ENCODE measurements at regions not wholly inside any gene's neighbourhood (a gene's known extent, or its start where the extent isn't known, plus 50 kb on each side); places are given as distances from the start of the nearest gene placed in this dataset.

DNA sequence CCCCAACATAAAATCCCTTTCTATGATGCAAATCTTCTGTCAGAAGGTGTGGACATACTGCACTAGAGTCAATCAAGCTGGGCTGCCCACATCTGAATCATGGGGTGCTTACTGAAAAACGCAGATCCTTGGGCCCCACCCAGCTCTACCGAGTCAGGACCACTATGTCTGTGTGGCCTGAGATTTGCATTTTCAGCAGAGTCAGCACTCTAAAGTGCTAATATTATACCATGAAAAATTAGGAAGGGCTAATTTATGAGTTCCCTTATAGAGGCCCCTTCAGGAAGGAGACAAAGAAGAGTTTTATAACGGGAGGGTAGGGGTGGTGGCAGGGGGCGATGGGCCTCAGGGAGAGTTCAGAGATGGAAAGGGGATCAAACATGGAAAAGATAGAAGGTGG, 163.3 kb upstream of the NABP1 start:
- DNase-seq (ENCODE audit: low read depth in 2 of 2): no peak

DNA sequence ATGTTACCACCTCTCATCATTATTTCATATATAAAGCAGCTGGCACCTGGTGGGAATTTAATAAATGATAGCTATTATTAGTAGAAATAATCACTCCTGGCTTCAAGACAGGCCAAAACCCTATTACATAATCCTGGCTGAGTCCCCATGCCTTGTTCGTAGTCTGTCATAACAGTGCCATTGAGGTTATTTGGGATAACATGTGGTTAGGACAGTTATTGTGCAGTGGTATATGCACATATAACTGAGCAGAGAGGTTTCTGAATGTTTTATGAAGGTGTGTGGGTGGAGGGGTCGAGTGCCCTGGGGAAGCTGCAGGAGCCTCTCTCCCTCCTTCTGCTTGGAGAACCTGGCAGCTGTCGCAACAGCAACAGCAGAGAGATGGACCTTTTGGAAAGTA, 162.4 kb upstream of the NABP1 start:
- DNase-seq (ENCODE audit: low read depth in 2 of 2): no peak

DNA sequence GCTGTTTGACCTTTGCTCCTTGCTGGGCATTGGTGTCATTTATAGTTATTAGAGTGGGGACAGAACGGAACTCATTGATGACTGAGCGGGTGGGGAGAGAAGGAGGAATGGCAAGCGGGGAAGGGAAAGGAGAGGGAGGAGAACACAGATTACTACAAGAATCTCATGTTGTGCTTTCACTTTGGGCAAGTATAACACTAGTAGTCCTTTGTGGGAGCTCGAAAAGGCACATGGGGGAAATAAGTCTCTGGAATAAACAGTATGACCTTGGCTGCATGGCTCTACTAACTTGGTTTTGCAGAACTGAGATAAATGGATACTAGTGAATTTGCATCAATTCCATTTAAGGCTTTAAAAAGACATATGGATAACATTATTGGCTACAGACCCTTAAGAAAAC, 161.7 kb upstream of the NABP1 start:
- no peak for DNase-seq (ENCODE audit: low read depth in 2 of 2)

DNA sequence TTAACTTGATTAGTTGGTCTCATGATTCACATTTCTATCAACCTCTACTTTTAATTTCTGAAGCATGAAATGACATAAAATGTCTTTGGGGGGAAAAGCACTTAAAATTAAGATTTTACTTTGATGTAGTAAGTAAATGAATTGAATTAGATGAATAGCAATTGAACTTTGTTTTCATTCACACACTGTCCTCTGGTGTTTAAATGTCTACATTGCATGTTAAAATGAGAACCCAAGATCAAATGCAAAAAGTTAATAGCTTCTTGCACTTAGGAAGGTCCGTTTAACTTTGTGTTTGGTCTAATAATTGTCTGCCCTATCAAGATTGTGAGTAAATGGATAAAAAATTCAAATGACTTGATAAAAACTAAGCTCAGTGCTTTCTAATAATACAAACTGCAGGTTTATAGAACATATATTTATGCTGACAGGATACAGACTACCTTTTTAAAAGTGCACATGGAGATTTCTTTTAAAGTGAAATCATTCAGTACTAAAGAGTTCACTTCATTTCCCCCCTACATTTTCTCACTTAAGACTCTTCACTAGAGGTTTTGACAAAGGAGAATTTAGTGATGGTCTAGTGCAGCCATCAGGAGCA, 156.2 kb upstream of the NABP1 start:
- DNase-seq (ENCODE audit: low read depth in 2 of 2): no peak

DNA sequence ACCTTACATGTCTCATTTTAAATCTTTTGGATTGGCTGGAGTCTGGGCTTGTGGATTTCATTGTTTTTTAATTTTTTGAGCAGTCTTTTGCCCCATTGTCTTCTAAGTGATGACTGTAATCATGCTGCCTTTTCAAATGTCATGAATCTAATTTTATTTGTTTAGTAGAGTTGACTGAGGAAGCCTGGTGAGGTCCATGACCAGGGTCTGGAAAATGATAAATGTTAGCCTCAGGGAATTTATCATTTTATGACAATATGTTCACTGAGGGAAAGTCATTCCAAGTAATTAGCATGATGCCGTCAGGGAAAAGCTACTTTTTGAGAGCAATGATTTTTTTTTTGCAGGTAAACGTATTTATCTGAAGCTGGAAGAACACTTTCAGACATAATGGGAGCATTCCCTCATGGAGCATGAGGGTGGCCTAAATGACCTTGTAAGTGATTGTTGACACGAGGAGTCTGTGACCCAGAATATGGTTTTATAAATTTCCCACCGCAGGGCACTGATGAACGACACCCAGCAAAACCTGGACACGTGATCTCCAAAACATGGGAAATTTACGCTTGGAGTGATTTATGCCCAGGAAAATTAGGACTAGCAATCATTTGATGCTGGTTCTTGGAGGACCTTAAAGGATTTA, 155.3 kb upstream of the NABP1 start:
- no peak for DNase-seq (ENCODE audit: low read depth in 2 of 2)

DNA sequence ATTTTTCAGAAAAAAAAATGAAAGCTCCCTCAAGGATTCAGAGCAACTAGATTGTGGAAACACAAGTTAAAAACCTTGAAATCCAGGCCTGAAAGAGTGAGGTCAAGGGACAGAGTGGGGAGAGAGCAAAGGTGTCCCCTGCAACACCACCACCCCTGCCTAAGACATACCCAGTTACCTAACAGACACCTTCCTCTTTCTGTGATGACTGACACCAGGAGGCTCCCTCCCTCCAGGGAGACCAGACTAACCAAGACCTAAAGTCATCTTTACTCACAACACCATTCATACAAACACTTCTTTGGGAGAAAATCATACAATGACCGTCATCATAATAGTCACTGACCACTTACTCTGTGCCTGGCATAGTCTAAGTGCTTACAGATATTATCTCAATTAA, 151.8 kb upstream of the NABP1 start:
- DNase-seq (ENCODE audit: low read depth in 2 of 2): no peak

DNA sequence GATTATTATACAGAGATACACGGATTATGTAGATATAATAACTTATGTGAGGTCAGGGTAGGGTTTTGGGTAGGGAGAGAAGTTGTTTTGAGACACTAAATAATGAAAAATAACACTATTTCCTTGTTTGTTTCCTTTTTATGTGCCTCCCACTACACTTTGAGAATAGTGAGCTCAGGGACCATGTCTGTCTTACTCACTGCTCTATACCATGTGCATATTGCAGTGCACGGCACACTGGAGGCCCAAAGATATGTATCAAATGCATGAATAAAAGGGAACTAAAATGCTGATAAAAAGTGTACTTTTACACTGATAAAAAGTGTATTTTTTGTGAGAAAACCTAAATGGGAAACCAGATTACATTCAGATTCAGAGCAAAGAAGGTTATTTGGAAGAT, 151.4 kb upstream of the NABP1 start:
- DNase-seq (ENCODE audit: low read depth in 2 of 2): no peak

DNA sequence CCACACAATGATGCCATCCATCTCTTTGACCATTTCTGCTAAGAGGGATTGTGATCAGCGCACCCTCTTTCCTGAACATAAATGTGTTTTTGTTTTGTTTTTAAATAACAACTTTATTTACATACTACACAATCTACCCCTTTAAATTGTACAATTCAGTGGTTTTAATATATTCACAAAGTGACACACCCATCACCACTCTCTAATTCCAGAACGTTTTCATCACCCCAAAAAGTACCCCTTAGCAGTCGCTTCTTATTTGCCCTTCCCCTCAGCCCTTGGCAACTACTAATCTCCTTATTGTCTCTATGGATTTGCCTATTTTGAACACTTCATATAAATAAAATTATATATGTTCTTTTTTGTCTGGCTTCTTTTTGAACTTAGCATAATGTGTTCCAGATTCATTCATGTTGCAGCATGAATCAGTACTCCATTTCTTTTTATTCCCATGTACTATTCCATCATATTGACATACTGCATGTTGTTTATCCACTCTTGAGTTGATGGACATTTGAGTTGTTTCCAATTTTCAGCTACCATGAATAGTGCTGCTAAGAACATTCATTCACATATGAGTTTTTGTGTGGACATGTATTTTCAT, 150.9 kb upstream of the NABP1 start:
- no peak for DNase-seq (ENCODE audit: low read depth in 2 of 2)

DNA sequence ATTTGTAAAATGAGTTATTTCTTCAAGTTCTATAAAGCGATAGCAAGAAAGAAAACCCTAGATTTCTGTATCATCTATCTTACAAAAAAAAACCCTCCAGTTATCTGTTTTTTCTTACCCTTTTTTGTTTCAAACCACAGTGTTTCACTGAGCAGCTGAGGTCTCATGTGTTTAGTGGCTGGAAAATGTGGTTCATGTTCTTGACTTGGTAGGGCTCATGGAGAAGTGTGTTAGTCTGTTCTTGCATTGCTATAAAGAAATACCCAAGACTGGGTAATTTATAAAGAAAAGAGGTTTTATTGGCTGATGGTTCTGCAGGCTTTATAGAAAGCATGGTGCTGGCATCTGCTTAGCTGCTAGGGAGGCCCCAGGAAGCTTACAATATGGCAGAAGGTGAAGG, 147.3 kb upstream of the NABP1 start:
- DNase-seq (ENCODE audit: low read depth in 2 of 2): no peak

DNA sequence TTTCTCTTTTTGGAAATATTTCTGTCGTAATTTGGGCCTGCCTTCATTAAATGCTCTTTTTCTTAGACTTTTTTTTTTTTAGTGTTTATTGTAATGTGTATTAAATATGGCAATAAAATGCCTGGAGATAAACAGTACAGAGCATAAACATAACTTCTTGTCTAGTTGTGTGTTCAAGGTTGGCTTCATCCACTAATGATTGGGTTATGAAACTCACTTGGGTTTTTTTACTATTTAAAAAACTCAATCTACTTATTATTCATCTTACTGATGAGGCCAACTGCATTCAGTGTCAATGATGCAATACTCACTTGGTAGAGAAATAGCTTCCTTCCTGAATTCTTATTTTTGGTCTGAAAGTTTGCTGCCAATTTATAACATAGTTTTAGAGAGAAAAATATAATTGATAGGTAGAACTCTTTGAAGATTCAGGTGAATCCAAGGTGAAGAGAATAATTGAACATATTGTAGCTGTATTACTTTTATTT, 144.2 kb upstream of the NABP1 start:
- no peak for DNase-seq (ENCODE audit: low read depth in 2 of 2)

DNA sequence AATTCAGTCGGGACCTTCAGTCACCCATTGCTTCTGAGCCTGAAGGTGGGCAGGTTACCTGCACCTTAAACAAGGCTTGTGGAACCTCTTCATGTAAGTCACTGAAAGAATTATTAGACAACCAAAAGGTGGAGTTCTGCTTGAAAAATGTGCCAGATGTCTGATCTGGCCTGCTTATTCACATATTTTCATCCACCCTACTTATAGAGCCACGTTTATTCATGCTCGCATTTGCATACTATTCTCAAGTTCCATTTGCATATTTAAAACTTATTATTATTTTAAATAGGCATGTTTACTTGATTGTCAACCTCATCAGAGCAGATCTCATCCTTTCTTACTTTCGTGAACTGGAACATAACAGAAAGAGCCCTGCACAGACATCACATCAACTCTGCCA, 140.0 kb upstream of the NABP1 start:
- no peak for DNase-seq (ENCODE audit: low read depth in 2 of 2)

DNA sequence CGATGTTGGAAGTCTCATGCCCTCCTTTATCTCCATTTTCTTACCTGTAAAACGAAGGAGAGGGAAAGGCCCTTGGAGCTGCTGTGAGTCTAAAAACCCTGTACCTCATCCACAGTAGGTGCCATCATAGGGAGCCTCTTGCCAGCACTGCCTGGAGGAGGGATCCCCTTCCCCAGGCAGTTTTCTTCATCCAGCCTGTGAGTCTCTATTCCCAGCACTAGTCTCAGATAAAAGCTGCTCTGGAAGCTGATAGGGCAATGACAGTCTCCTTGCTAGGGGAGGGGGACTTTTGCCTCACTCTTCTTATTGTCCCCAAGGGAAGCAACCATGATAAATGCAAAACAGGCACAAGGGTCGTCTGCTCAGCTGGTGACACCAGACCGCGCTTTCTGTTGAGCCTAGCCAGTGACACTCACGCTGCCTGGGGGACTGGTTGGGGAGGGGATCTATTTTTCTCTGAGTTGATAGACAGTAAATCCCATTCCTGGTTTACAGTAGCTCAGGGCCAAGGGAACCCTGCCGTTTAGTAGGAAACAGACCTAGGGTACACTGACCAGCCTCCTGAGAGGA, 139.5 kb upstream of the NABP1 start:
- no peak for DNase-seq (ENCODE audit: low read depth in 2 of 2)

DNA sequence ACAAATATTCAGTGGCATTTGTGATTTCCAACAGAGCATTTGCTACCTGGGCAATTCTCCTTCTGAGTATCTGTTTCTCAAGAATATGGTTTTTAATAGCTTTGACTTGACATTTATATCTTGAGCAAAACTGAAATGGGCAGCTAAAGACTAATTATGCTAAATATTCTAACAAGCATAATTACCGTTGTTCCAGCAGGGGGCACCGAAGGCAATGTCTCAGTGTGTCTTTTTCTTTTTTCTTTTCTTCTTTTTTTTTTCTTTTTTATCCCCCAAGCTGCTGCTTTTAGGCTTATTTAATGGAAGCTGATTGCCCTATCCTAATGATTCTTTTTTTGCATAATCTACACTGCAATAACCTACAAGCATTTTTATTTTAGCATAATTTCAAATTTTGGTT, 138.9 kb upstream of the NABP1 start:
- DNase-seq (ENCODE audit: low read depth in 2 of 2): no peak

DNA sequence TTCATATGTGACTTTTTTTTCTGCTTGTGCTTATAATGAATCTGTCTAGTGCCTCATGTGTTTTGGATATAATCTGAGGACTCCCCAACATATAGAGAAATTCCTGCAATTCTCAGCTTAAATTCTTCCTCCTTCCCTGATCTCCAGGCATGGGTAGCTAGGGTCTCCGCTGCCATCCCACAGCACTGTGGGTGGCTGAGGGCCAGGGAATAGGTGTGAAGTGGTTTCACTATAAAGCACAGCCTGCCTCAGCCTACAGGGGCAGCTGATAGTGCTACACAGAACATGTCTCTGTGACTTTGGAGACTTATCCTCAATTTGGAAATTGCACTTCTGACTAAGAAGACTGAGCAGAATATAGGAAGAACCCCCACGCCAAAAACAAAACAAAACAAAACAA, 137.3 kb upstream of the NABP1 start:
- no peak for DNase-seq (ENCODE audit: low read depth in 2 of 2)

DNA sequence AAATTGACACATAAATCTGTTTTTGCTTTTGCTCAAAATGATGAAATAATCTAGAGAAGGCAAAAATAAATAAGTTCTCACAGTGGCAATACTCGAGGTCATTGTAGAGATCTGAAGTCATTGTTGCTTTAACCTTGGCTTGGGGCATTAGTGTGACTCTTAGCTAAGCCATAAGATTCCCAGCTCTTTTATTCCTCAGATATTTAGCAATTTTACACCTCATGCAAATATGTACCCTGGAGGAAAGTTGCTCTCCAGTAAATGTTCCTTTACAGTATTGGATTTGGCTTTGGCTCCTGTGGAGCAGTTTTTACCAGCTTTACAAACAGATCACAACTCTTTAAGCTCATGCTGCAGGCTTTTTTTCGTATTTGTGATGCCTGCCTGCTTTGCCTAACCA, 134.2 kb upstream of the NABP1 start:
- no peak for DNase-seq (ENCODE audit: low read depth in 2 of 2)

DNA sequence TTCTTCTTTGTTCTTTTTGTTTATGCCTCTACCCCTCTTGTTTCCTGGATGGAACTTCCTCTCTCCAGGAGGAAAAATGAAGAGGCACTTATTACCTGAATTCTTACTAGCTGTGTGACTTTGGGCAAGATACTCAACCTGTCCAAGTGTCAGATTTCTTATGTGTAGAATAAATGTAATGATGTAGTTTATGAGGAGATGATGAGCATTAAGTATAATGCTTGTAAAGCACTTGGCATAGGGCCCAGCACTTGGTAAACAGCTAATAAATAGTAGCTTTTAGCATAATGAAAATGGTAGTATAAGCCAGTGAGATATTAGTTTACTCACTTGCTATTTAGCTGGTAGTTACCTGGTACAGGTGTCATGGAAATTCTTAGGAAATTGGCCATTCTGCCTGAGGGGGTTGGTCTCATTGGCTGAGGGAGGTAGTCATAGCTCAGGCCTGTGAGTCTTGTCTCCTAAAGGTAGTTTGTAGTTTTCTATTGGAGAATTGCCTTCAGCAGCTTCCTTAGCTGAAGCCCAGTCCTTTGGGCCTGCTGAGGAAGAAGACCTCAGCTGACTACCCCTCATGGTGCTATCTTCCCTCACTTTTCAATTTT, 133.4 kb upstream of the NABP1 start:
- DNase-seq (ENCODE audit: low read depth in 2 of 2): no peak

DNA sequence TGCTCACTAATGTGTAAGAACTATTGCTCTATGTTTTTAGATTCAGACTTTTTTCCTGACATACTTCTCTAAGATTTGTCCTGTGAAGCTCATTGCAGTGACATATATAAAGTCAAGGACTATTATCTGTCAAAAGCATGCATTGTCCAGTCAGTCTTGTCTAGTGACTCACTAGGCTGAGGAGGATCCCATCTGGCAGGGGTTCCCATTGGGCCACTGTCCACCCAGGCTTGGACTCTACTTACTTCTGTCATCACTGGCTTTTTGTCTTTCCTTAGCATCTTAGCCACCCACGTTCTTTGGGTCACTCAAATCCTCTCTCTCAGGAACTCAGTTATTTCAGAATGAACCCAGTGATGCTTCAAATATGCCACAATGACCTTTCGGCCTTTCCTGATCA, 132.6 kb upstream of the NABP1 start:
- DNase-seq (ENCODE audit: low read depth in 2 of 2): no peak

DNA sequence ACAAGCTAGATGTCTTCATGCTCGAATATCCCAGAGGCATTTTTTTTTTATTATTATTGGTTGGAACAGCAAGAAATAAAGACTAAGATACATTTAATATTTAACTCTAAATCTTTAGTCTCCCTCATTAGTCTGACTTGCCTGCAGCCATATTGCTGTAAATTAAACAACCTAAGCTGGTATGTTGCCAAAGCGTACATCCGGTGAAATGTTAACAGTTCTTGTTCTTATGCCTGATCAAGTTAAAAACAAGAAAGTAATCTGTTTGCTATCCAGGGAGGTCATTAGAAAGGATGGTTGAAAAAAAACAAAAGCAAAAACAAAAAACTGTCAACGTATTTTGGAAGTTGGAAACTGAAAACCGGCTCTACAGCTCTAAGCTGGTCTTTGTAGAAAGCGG, 125.9 kb upstream of the NABP1 start:
- DNase-seq (ENCODE audit: low read depth in 2 of 2): no peak

DNA sequence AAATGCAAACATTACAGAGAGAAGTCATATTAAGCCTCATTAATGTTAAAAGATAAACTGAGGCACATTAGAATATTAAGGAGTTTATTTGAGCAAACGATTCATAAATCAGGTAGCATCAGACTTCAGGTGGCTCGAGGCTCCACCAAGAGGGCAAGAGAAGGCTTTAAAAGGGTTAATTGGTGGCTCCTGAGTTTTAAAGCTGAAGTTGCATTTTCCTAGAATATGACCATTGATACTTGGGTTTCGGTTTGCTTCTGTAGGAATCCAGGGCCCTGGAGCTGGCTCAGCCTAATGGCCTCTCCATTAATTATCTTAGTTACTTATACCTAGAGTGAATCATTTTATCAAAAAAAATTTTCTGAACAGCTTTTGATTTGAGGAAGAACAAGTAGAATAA, 123.7 kb upstream of the NABP1 start:
- no peak for DNase-seq (ENCODE audit: low read depth in 2 of 2)

DNA sequence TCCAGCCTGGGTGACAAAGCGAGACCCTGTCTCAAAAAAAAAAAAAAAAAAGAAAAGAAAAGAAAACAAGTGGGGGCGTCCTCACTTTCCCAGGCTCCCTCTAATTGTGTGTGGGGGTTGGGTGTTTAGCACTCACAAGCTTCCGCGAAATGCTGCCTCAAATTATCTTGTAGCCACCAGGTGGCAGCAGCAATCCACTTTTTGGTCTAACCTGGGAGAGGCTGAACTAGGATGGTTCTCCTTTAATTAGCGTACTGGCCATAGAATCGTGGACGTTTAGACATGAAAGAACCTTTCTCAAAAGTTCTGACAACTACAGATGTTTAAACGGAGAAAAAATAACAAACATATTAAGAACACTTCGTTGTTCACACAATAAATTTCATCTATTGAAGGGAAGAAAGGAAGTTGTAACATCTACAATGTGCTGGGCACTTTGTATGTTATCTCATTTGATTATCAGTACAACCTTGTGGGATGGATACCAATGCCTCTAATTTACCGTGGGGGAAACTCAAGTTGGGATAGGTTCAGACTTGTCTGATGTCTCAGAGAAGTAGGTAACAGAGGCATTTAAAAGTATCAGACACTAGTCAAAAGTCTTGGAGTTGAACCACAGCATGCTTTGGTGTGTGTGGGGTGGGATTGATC, 122.7 kb upstream of the NABP1 start:
- DNase-seq (ENCODE audit: low read depth in 2 of 2): peak; percentile 58 to 62

DNA sequence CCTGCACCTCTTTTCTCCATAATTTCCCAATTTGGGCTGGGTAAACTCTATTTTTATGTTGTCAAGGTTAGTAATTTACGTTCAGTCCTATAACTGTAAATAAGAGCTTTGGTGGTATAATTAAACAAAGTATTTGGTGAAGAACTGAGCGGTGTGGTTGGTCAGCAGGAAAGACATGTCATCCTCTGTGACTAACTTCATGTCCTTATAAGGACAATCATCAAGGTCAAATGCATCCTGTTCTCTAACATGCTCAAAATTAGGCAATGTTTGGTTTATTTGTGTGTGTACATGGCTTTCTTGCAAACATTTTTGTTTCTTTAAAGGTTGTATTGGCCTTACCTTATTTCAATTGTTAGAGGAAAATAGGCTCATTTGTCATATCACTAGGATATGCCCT, 121.5 kb upstream of the NABP1 start:
- DNase-seq (ENCODE audit: low read depth in 2 of 2): no peak

DNA sequence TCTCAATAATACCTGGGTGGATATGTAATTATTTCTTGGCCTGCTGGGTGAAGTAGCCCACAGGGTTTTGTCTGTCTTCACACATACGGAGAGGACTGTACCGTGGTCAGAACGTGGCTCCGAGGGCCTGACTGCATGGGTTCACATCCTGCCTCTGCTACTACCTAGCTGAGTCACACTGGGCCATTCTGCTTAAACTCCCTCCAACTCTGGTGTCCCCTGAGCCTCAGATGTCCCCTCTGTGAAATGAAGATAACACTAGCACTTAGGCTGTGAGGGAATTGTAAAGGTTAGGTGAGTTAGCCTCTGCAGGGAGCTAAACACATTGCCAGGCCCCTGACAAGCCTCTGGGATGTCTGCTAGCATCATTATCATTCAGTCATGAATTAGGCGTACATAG, 120.1 kb upstream of the NABP1 start:
- DNase-seq (ENCODE audit: low read depth in 2 of 2): no peak
